HCT116 (cell line): ENCODE measurements at regions not wholly inside any gene's neighbourhood (a gene's known extent, or its start where the extent isn't known, plus 50 kb on each side); places are given as distances from the start of the nearest gene placed in this dataset.
"Not testable (repeated sequence)": the region's sequence is repeated elsewhere in the genome, so short reads cannot be mapped to it uniquely, and the experiment has no call there.

Experiments used
- ATAC-seq: fragments of 200-7000 bp; cut with Tn5 transposase; 2 replicates; pipeline ENCODE4 v1.9.1; 2020; ENCODE audit warnings: mild to moderate bottlenecking, moderate library complexity
- BruUV-seq: library from RNA; stranded (reverse); fragments of 400-500 nt; replicated peaks from 2 replicates; lab custom pipeline; 2021; lab: Mats Ljungman, UMichigan
- CTCF ChIA-PET: fragments of 300-600 bp; sonication (Branson Sonifier 250); formaldehyde crosslinking; loops from one replicate; lab custom pipeline; 2021; ENCODE audit warnings: antibody characterized with exemption; lab: Charles Lee
- POLR2A ChIA-PET: fragments of 300-600, 350-600 bp; sonication (Branson Sonifier 250); formaldehyde crosslinking; loops from one replicate; lab custom pipeline; 2021; ENCODE audit warnings: antibody characterized with exemption; lab: Charles Lee
- RAD21 ChIA-PET, 2 experiments: fragments of 300-600 bp; sonication (Branson Sonifier 250); formaldehyde crosslinking; loops; one replicate each; lab custom pipeline; 2023; ENCODE audit warnings: low total read pairs in 2 of 2; ENCODE audit not compliant: uncharacterized antibody in 2 of 2, unreplicated experiment in 2 of 2, low non-redundant PET in 1 of 2; lab: Charles Lee
- DNase-seq: peaks from one replicate; pipeline ENCODE4 v3.0.0-alpha.2; 2010; ENCODE audit warnings: low read depth, low spot score
- H2AFZ ChIP-seq: fragments of 200-600 bp; shearing (Covaris generic), sonication (generic); 2 replicates; pipeline ENCODE4 v1.6.1; 2017; ENCODE audit warnings: low read depth, mixed run types, mixed read lengths, antibody characterized with exemption, low read length; ENCODE audit not compliant: poor library complexity, severe bottlenecking
- H3K27ac ChIP-seq: 2 replicates; pipeline ENCODE4 v1.5.1; 2012; ENCODE audit warnings: low read depth, low read length
- H3K27me3 ChIP-seq: fragments of 200-600 bp; sonication (generic); 2 replicates; pipeline ENCODE4 v1.6.1; 2016; ENCODE audit warnings: mixed run types, low read length, mixed read lengths; ENCODE audit not compliant: insufficient read depth
- H3K36me3 ChIP-seq, 2 experiments: fragments of 200-500 bp in 1 of 2; fragments of 200-600 bp in 1 of 2; sonication (Bioruptor generic) in 1 of 2; sonication (generic) in 1 of 2; 2 replicates each; pipeline versions ENCODE4 v1.5.1 to v1.6.1; 2014 to 2016; ENCODE audit warnings: low read length in 2 of 2, inconsistent platforms in 1 of 2, mixed read lengths in 1 of 2, mixed run types in 1 of 2; ENCODE audit not compliant: insufficient read depth in 2 of 2, control insufficient read depth in 1 of 2
- H3K4me1 ChIP-seq, 2 experiments: fragments of 200-600 bp in 1 of 2; sonication (generic) in 1 of 2; 2 replicates each; pipeline versions ENCODE4 v1.5.1 to v1.6.1; 2012 to 2017; ENCODE audit warnings: low read length in 2 of 2, inconsistent platforms in 1 of 2, mild to moderate bottlenecking in 1 of 2, mixed read lengths in 1 of 2, mixed run types in 1 of 2, moderate library complexity in 1 of 2; ENCODE audit not compliant: insufficient read depth in 2 of 2, control insufficient read depth in 1 of 2
- H3K4me2 ChIP-seq: fragments of 200-600 bp; sonication (generic); 2 replicates; pipeline ENCODE4 v1.6.1; 2017; ENCODE audit warnings: mixed run types, low read length, mixed read lengths
- H3K4me3 ChIP-seq, 2 experiments: fragments of 200-600 bp in 1 of 2; sonication (generic) in 1 of 2; replicated peaks in 1 of 2; 2 replicates each; pipeline ENCODE4 v1.5.1; 2011 to 2016; ENCODE audit warnings: low read length in 2 of 2, control low read depth in 1 of 2, low read depth in 1 of 2, mild to moderate bottlenecking in 1 of 2, mixed read lengths in 1 of 2, mixed run types in 1 of 2
- H3K79me2 ChIP-seq: fragments of 200-600 bp; sonication (generic); 2 replicates; pipeline ENCODE4 v1.6.1; 2017; ENCODE audit warnings: mild to moderate bottlenecking, mixed run types, low read length, moderate library complexity, mixed read lengths; ENCODE audit not compliant: insufficient read depth
- H3K9ac ChIP-seq: fragments of 200-600 bp; sonication (generic); 2 replicates; pipeline ENCODE4 v1.6.1; 2016; ENCODE audit warnings: low read length, mixed read lengths
- H3K9me2 ChIP-seq: fragments of 200-600 bp; sonication (generic), shearing (Covaris generic); 2 replicates; pipeline ENCODE4 v1.6.1; 2017; ENCODE audit warnings: mixed run types, mild to moderate bottlenecking, moderate library complexity; ENCODE audit not compliant: insufficient read depth
- H3K9me3 ChIP-seq, 2 experiments: fragments of 200-500 bp in 1 of 2; fragments of 200-600 bp in 1 of 2; sonication (Bioruptor generic) in 1 of 2; sonication (generic) in 1 of 2; 2 replicates each; pipeline ENCODE4 v1.6.1; 2014 to 2017; ENCODE audit warnings: low read length in 2 of 2, mixed read lengths in 2 of 2, inconsistent platforms in 1 of 2, low read depth in 1 of 2, mild to moderate bottlenecking in 1 of 2, mixed run types in 1 of 2, moderate library complexity in 1 of 2; ENCODE audit not compliant: control insufficient read depth in 1 of 2, insufficient read depth in 1 of 2
- H4K20me1 ChIP-seq: fragments of 200-600 bp; sonication (generic), shearing (Covaris generic); 2 replicates; pipeline ENCODE4 v1.6.1; 2017; ENCODE audit warnings: mixed run types, mild to moderate bottlenecking, moderate library complexity; ENCODE audit not compliant: insufficient read depth
- CBX3 ChIP-seq: IDR thresholded peaks from 2 replicates; pipeline ENCODE4 v1.6.1; 2012; ENCODE audit warnings: low read depth
- EGR1 ChIP-seq: IDR thresholded peaks from 2 replicates; pipeline ENCODE4 v1.6.1; 2012; ENCODE audit warnings: low read depth
- ELF1 ChIP-seq: IDR thresholded peaks from 2 replicates; pipeline ENCODE4 v1.6.1; 2012; ENCODE audit warnings: low read depth, borderline replicate concordance
- JUND ChIP-seq: IDR thresholded peaks from 2 replicates; pipeline ENCODE4 v1.6.1; 2012
- POLR2A ChIP-seq: IDR thresholded peaks from 2 replicates; pipeline ENCODE4 v1.7.0; 2011; ENCODE audit warnings: borderline replicate concordance; ENCODE audit not compliant: insufficient read depth, insufficient read length; ENCODE audit errors: extremely low read depth
- POLR2AphosphoS5 ChIP-seq: IDR thresholded peaks from 2 replicates; pipeline ENCODE4 v1.6.1; 2011; ENCODE audit warnings: mild to moderate bottlenecking, low read depth, low read length, moderate library complexity
- RAD21 ChIP-seq: IDR thresholded peaks from 2 replicates; pipeline ENCODE4 v1.6.1; 2012; ENCODE audit warnings: low read depth, mild to moderate bottlenecking
- SIN3A ChIP-seq: IDR thresholded peaks from 2 replicates; pipeline ENCODE4 v1.6.1; 2012; ENCODE audit warnings: low read depth
- SP1 ChIP-seq: IDR thresholded peaks from 2 replicates; pipeline ENCODE4 v1.6.1; 2012; ENCODE audit warnings: low read depth
- SRF ChIP-seq: IDR thresholded peaks from 2 replicates; pipeline ENCODE4 v1.6.1; 2012; ENCODE audit warnings: low read depth
- TCF7L2 ChIP-seq: IDR thresholded peaks from 2 replicates; pipeline ENCODE4 v1.7.0; 2011; ENCODE audit warnings: borderline replicate concordance, inconsistent platforms; ENCODE audit not compliant: insufficient read depth, insufficient read length; ENCODE audit errors: extremely low read depth
- YY1 ChIP-seq: IDR thresholded peaks from 2 replicates; pipeline ENCODE4 v1.6.1; 2011; ENCODE audit warnings: low read length, low read depth, moderate library complexity, mild to moderate bottlenecking; ENCODE audit not compliant: insufficient replicate concordance; ENCODE audit errors: extremely low read depth
- ZFX ChIP-seq: fragments of 450-650 bp; IDR thresholded peaks from 2 replicates; pipeline ENCODE4 v1.6.1; 2017
- ZNF274 ChIP-seq: fragments of 200-500 bp; sonication (Bioruptor generic); IDR thresholded peaks from 2 replicates; pipeline ENCODE4 v1.6.1; 2014; ENCODE audit warnings: mild to moderate bottlenecking, low read depth, low read length, inconsistent platforms
- intact Hi-C: fragments of 100-400 bp; cut with micrococcal nuclease; formaldehyde crosslinking; loops from 2 replicates; pipeline ENCODE4 v1.10.0; 2022
- TF ChIP-seq, protein P1 (sequence below): IDR thresholded peaks from 2 replicates; pipeline ENCODE4 v1.6.1; 2012; ENCODE audit warnings: low read depth
- TF ChIP-seq, protein P2 (sequence below): IDR thresholded peaks from 2 replicates; pipeline ENCODE4 v1.6.1; 2012

DNA sequence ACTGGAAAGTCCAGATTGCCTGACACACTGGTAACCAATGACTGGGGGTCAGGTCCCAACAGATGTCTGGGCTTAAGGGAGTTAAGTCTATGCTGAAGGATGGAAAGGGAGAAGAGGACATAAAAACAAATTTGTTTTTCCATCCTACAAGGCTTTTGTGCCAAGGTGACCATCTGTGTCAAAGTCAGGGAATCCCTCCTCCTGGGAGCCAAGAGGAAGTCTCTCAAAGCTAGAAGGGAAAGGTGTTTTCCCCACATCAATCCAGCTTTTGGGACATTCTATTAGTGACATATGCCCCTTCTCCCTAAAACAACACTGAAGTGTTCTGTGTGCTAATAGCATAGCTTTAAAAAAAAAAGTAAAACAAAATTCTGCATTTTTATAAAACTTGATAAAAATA, 173.9 kb downstream of the ZNF621 start:
- H3K36me3 ChIP-seq, H4K20me1 ChIP-seq, H3K4me2 ChIP-seq, H3K27ac ChIP-seq, ATAC-seq, H2AFZ ChIP-seq, H3K9ac ChIP-seq, H3K79me2 ChIP-seq, H3K9me2 ChIP-seq, H3K9me3 ChIP-seq, intact Hi-C loops, BruUV-seq, RAD21 ChIA-PET, DNase-seq, POLR2A ChIA-PET, H3K4me1 ChIP-seq, H3K4me3 ChIP-seq, CTCF ChIA-PET: not testable (repeated sequence)
- peaks cover 22% of the 10 kb centered on the region for H3K27me3 ChIP-seq

DNA sequence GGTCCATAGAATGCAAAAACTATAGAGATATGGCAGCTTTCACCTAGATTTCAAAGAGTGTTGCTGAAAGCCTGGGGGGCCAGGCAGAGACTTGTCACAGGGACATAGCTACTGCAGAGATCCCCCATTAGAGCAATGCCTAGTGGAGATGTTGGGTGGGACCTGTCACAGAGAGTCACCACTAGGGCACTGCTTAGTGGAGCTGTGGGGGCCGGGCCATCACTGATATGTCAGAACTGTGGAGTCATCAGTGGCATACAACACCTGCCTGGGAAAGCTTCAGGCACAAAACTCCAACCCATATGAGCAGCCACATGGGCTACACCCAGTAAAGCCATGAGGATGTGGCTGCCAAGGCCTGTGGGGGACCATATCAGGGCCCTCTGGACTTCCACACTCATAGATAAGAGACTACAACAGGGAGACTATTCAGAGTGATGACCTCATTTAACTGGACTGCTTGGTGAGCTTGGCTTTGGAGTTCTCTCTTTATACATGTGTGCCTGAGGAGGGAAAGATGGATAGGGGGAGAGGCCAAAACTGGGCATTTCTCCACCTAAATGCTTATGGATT, 176.3 kb downstream of the ZNF621 start:
- Histone ChIP-seq H3K4me3 (no peak overlapping the region), H3K27ac (no peak overlapping the region), H3K9me2 (no peaks in the 10 kb centered on the region), H4K20me1 (no peaks in the 10 kb centered on the region), H3K79me2 (no peaks in the 10 kb centered on the region), H3K36me3 (no peaks in the 10 kb centered on the region), H3K4me2 (no peak overlapping the region), H2AFZ (no peak overlapping the region), H3K4me1 (no peaks in the 10 kb centered on the region), H3K9me3 (peaks cover 0 to 3% of the 10 kb centered on the region in 2 experiments; a peak in 1 of 4 replicates), H3K27me3 (peaks cover 17% of the 10 kb centered on the region), H3K9ac (no peak overlapping the region)
- intact Hi-C loops: no loop called here
- POLR2A ChIA-PET: no interaction called here
- ATAC-seq: no peak
- RAD21 ChIA-PET: no interaction called here
- CTCF ChIA-PET: no interaction called here
- TF ChIP-seq RAD21 (no peak), POLR2AphosphoS5 (no peak), ELF1 (no peak), POLR2A (no peak), CBX3 (no peak), JUND (no peak), SIN3A (no peak), ZFX (no peak), TCF7L2 (no peak), SP1 (no peak), ZNF274 (no peak), EGR1 (no peak), SRF (no peak), YY1 (no peak)
- TF ChIP-seq, protein P1, sequence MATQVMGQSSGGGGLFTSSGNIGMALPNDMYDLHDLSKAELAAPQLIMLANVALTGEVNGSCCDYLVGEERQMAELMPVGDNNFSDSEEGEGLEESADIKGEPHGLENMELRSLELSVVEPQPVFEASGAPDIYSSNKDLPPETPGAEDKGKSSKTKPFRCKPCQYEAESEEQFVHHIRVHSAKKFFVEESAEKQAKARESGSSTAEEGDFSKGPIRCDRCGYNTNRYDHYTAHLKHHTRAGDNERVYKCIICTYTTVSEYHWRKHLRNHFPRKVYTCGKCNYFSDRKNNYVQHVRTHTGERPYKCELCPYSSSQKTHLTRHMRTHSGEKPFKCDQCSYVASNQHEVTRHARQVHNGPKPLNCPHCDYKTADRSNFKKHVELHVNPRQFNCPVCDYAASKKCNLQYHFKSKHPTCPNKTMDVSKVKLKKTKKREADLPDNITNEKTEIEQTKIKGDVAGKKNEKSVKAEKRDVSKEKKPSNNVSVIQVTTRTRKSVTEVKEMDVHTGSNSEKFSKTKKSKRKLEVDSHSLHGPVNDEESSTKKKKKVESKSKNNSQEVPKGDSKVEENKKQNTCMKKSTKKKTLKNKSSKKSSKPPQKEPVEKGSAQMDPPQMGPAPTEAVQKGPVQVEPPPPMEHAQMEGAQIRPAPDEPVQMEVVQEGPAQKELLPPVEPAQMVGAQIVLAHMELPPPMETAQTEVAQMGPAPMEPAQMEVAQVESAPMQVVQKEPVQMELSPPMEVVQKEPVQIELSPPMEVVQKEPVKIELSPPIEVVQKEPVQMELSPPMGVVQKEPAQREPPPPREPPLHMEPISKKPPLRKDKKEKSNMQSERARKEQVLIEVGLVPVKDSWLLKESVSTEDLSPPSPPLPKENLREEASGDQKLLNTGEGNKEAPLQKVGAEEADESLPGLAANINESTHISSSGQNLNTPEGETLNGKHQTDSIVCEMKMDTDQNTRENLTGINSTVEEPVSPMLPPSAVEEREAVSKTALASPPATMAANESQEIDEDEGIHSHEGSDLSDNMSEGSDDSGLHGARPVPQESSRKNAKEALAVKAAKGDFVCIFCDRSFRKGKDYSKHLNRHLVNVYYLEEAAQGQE: no peak
- TF ChIP-seq, protein P2, sequence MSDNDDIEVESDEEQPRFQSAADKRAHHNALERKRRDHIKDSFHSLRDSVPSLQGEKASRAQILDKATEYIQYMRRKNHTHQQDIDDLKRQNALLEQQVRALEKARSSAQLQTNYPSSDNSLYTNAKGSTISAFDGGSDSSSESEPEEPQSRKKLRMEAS: no peak
- no peak for DNase-seq
- no TSS peak for BruUV-seq
